K562 (cell line): ENCODE measurements at regions not wholly inside any gene's neighbourhood (a gene's known extent, or its start where the extent isn't known, plus 50 kb on each side); places are given as distances from the start of the nearest gene placed in this dataset.

Experiments used
- ATAC-seq: fragments of 200-7000 bp; cut with Tn5 transposase; 3 replicates; pipeline ENCODE4 v1.9.1; 2020; ENCODE audit warnings: moderate library complexity
- BruUV-seq: library from RNA; stranded (reverse); fragments of 400-500 nt; replicated peaks from 2 replicates; lab custom pipeline; 2021; lab: Mats Ljungman, UMichigan
- CTCF ChIA-PET: fragments of 300-600 bp; formaldehyde crosslinking; extraction: SDS; loops from one replicate; lab custom pipeline; 2021; ENCODE audit warnings: low intra/inter-chr PET ratio; lab: Yijun Ruan, JAX
- POLR2A ChIA-PET: fragments of 300-600, 350-650 bp; sonication (Branson Sonifier 250); formaldehyde crosslinking; extraction: SDS; loops from one replicate; lab custom pipeline; 2021; ENCODE audit warnings: antibody characterized with exemption, inconsistent platforms; lab: Yijun Ruan, JAX
- DNase-seq, 4 experiments: peaks; one replicate each; pipeline versions ENCODE4 v3.0.0 to v3.0.0-alpha.2; 2011 to 2018; ENCODE audit warnings: low spot score in 3 of 4, mixed read lengths in 3 of 4; ENCODE audit errors: extremely low read depth in 1 of 4
- FAIRE-seq: peaks from 2 replicates; lab custom pipeline; 2011; peaks lifted over from hg19 to GRCh38; lab: Jason Lieb, UNC
- H2AFZ ChIP-seq: 2 replicates; pipeline ENCODE4 v1.6.0; 2011; ENCODE audit warnings: low read depth, low read length, control low read depth, inconsistent platforms
- H3K27ac ChIP-seq: fragments of 200-600 bp; 3 replicates; pipeline ENCODE4 v1.8.0; 2011; ENCODE audit warnings: low read depth, mild to moderate bottlenecking, control low read depth, inconsistent platforms, low read length, moderate library complexity, mixed read lengths; ENCODE audit errors: extremely low read depth
- H3K27me3 ChIP-seq, 2 experiments: fragments of 300-600 bp in 1 of 2; 2 replicates in 1 of 2; 3 replicates in 1 of 2; pipeline versions ENCODE4 v1.6.0 to v1.8.0; 2011; ENCODE audit warnings: inconsistent platforms in 2 of 2, low read length in 2 of 2, mild to moderate bottlenecking in 1 of 2, mixed read lengths in 1 of 2, moderate library complexity in 1 of 2; ENCODE audit not compliant: control insufficient read depth in 2 of 2, insufficient read depth in 2 of 2
- H3K36me3 ChIP-seq: fragments of 300-600 bp; 3 replicates; pipeline ENCODE4 v1.8.0; 2011; ENCODE audit warnings: mild to moderate bottlenecking, low read length, inconsistent platforms; ENCODE audit not compliant: control insufficient read depth, insufficient read depth
- H3K4me1 ChIP-seq, 2 experiments: fragments of 200-600 bp in 1 of 2; replicated peaks in 1 of 2; 2 replicates in 1 of 2; 3 replicates in 1 of 2; pipeline versions ENCODE4 v1.5.1 to v1.8.0; 2011; ENCODE audit warnings: inconsistent platforms in 2 of 2, low read length in 2 of 2, mild to moderate bottlenecking in 1 of 2, mixed read lengths in 1 of 2, moderate library complexity in 1 of 2; ENCODE audit not compliant: control insufficient read depth in 2 of 2, insufficient read depth in 2 of 2
- H3K4me2 ChIP-seq: 2 replicates; pipeline ENCODE4 v1.6.1; 2011; ENCODE audit warnings: low read length, control low read depth, inconsistent platforms, mixed read lengths; ENCODE audit not compliant: insufficient read depth
- H3K4me3 ChIP-seq: fragments of 200-600 bp; sonication (generic), shearing (Covaris generic); 2 replicates; pipeline ENCODE4 v1.5.1; 2016; ENCODE audit warnings: control low read depth, inconsistent platforms
- H3K79me2 ChIP-seq: fragments of 200-600 bp; 3 replicates; pipeline ENCODE4 v1.8.0; 2011; ENCODE audit warnings: low read length, inconsistent platforms; ENCODE audit not compliant: control insufficient read depth, insufficient read depth
- H3K9ac ChIP-seq, 2 experiments: 2 replicates each; pipeline versions ENCODE4 v1.6.0 to v1.6.1; 2011; ENCODE audit warnings: low read depth in 2 of 2, low read length in 2 of 2, control low read depth in 1 of 2, inconsistent platforms in 1 of 2, mild to moderate bottlenecking in 1 of 2, mixed read lengths in 1 of 2; ENCODE audit not compliant: insufficient read depth in 1 of 2
- H3K9me1 ChIP-seq: one replicate; pipeline ENCODE4 v1.6.0; 2011; ENCODE audit warnings: inconsistent platforms, mild to moderate bottlenecking, low read length, moderate library complexity; ENCODE audit not compliant: control insufficient read depth, insufficient read depth
- H3K9me3 ChIP-seq: replicated peaks from 2 replicates; pipeline ENCODE4 v1.5.1; 2011; ENCODE audit warnings: low read depth, low read length, inconsistent platforms; ENCODE audit not compliant: control insufficient read depth, insufficient read depth
- H4K20me1 ChIP-seq: replicated peaks from 2 replicates; pipeline ENCODE4 v1.6.1; 2011; ENCODE audit warnings: low read length, inconsistent platforms, mixed read lengths; ENCODE audit not compliant: control insufficient read depth, insufficient read depth
- MTA3 ChIP-seq: fragments of 450-650 bp; formaldehyde crosslinking; IDR thresholded peaks from 2 replicates; pipeline ENCODE4 v1.6.1; 2017; ENCODE audit warnings: mild to moderate bottlenecking, borderline replicate concordance
- PKNOX1 ChIP-seq: fragments of 450-650 bp; IDR thresholded peaks from 2 replicates; pipeline ENCODE4 v1.6.1; 2016
- WGBS: fragments of 100-300 bp; shearing (Covaris generic); methylation state at CpG from one replicate; pipeline ENCODE4 v1.1.6; 2016; ENCODE audit warnings: low coverage, mixed read lengths; ENCODE audit not compliant: insufficient coverage; ENCODE audit errors: missing lambda C conversion rate; 5-methylcytosine and 5-hydroxymethylcytosine counted together
- in situ Hi-C: fragments of 300-500 bp; cut with MboI; formaldehyde crosslinking; loops from 4 replicates; pipeline ENCODE4 v1.15.0; 2018; ENCODE audit warnings: inconsistent platforms, mixed read lengths
- intact Hi-C: fragments of 100-400 bp; cut with micrococcal nuclease; formaldehyde crosslinking; loops from 2 replicates; pipeline ENCODE4 v1.14.2; 2022

- intact Hi-C loops = no loop called here
- in situ Hi-C loops = no loop called here
Measured at GRCh38 chr10:62885684-62886461, 69.7 kb upstream of the EGR2 start.

More at GRCh38 chr10:62885684-62886461, 69.7 kb upstream of the EGR2 start:
- FAIRE-seq (no peak), ATAC-seq (no peak), DNase-seq (no peak)
- Histone ChIP-seq H3K4me2 (no peak overlapping the region), H3K79me2 (no peaks in the 10 kb centered on the region), H3K9me3 (no peaks in the 10 kb centered on the region), H3K9me1 (no peaks in the 10 kb centered on the region), H2AFZ (no peak overlapping the region), H3K27me3 (peaks cover 0 to 10% of the 10 kb centered on the region in 2 experiments; a peak in 2 of 5 replicates), H3K4me3 (no peak overlapping the region), H4K20me1 (no peaks in the 10 kb centered on the region), H3K36me3 (no peaks in the 10 kb centered on the region), H3K27ac (no peak overlapping the region), H3K4me1 (no peaks in the 10 kb centered on the region), H3K9ac (no peak overlapping the region)
- 2% methylated on average over 7 of the region's 7 CpGs for WGBS
- TF ChIP-seq PKNOX1 (peak; percentile 46), MTA3 (no peak)
- CTCF ChIA-PET = no interaction called here
- BruUV-seq = no TSS peak
- POLR2A ChIA-PET = no interaction called here
